Stimulated activated naive B cell treated with anti-CD40 and anti-IgM and Interleukin-4, amounts not matched to agents 10 μg/mL and 1 μg/mL and 100 μg/mL, for 72 hours (primary cell): ENCODE measurements at regions not wholly inside any gene's neighbourhood (a gene's known extent, or its start where the extent isn't known, plus 50 kb on each side); places are given as distances from the start of the nearest gene placed in this dataset.

Source experiments
- ATAC-seq, 2 donors: fragments of 150-1000 bp; cut with Tn5 transposase; replicated peaks; 2 replicates each; pipeline ENCODE4 v1.10.0; 2021; ENCODE audit warnings: moderate library complexity in 1 of 2
- DNase-seq: peaks from one replicate; pipeline ENCODE4 v3.0.0; 2021
- H3K27ac Mint-ChIP-seq: one replicate; pipeline ENCODE4 v1.8.0; 2022; ENCODE audit warnings: mild to moderate bottlenecking, mixed read lengths
- H3K27me3 Mint-ChIP-seq, 2 donors: one replicate each; pipeline ENCODE4 v1.8.0; 2022; ENCODE audit warnings: mixed read lengths in 2 of 2
- H3K36me3 Mint-ChIP-seq, 2 donors: one replicate each; pipeline ENCODE4 v1.8.0; 2022; ENCODE audit warnings: mixed read lengths in 2 of 2, mild to moderate bottlenecking in 1 of 2
- H3K4me1 Mint-ChIP-seq, 2 donors: one replicate each; pipeline ENCODE4 v1.8.0; 2022; ENCODE audit warnings: mixed read lengths in 2 of 2, mild to moderate bottlenecking in 1 of 2
- H3K4me3 Mint-ChIP-seq, 2 donors: one replicate each; pipeline ENCODE4 v1.8.0; 2022; ENCODE audit warnings: mild to moderate bottlenecking in 2 of 2, mixed read lengths in 2 of 2, moderate library complexity in 1 of 2
- H3K9me3 Mint-ChIP-seq, 2 donors: one replicate each; pipeline ENCODE4 v1.8.0; 2022; ENCODE audit warnings: mixed read lengths in 2 of 2, mild to moderate bottlenecking in 1 of 2

DNA sequence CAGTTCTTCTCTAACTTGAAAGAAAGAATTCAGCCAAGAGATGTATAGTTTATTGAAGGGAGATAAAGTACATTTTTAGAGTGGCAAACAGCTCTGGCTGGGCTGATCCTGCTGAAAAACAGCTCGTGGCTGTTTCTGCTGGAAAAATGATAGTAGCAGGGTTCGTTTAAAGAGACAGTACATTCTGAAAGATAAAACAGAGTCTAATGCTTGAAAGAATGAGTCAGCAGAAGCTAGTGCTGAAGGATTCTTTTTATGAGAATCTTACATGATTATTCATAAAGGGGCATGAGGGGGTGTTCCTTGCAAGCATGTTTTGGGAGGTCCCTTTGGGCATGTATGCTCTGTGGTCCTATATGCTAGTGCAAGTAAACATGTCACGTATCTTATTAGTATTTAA is 790.0 kb downstream of the PCDH18 start:
- DNase-seq, result no peak
- ATAC-seq, result no peak
- H3K27me3 Mint-ChIP-seq, result no peaks in the 10 kb centered on the region
- H3K36me3 Mint-ChIP-seq, result no peaks in the 10 kb centered on the region
- H3K27ac Mint-ChIP-seq, result no peak overlapping the region
- H3K9me3 Mint-ChIP-seq, result peaks cover 2 to 4% of the 10 kb centered on the region in 2 donors
- no peaks in the 10 kb centered on the region for H3K4me1 Mint-ChIP-seq
- no peak overlapping the region for H3K4me3 Mint-ChIP-seq

DNA sequence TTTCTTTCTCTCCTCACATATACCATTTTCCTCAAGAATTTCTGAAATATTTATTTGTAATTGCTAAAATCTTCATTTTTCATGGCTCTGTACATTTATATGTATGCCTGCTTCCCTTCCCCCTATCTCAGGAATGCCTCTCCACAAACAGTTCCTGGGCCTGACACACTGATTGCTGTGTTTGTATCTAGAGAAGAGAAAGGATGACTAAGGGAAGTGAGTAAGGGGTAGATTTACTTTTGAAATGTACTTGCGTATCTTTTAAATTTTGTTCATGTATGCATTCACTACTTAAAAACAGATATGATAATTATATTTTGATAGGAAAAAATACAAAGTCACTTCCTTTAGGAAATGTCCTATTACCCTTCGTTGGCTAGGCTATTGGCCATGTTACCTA is 790.8 kb downstream of the PCDH18 start:
- H3K9me3 Mint-ChIP-seq, result peaks cover 2 to 4% of the 10 kb centered on the region in 2 donors
- H3K27me3 Mint-ChIP-seq, result no peaks in the 10 kb centered on the region
- no peak for DNase-seq
- no peaks in the 10 kb centered on the region for H3K4me1 Mint-ChIP-seq
- no peak overlapping the region for H3K27ac Mint-ChIP-seq
- no peak for ATAC-seq
- H3K4me3 Mint-ChIP-seq, result no peak overlapping the region
- H3K36me3 Mint-ChIP-seq, result no peaks in the 10 kb centered on the region

DNA sequence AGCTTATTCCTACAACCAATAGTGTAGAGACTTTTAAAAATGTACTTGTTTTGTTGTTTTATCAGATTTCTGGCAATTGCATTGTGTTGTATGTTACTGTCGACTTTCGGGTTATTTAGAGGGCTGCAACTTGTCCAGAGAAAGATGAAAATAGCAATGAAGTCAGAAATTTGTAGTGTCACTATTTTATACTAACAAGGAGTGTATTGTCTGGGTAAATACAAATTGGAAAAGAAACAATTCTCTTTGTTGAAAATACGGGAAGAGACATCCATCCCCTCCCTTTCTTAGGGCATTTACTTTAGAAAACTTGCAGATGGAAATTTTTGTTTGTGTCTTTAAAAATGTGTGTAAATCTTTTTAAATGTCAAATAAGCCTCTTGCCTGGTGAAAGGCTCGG is 792.0 kb downstream of the PCDH18 start:
- Mint-ChIP-seq H3K27ac (no peak overlapping the region), H3K36me3 (no peaks in the 10 kb centered on the region), H3K4me3 (no peak overlapping the region), H3K9me3 (peaks cover 2 to 4% of the 10 kb centered on the region in 2 donors), H3K27me3 (no peaks in the 10 kb centered on the region), H3K4me1 (no peaks in the 10 kb centered on the region)
- DNase-seq, result no peak
- ATAC-seq, result no peak

DNA sequence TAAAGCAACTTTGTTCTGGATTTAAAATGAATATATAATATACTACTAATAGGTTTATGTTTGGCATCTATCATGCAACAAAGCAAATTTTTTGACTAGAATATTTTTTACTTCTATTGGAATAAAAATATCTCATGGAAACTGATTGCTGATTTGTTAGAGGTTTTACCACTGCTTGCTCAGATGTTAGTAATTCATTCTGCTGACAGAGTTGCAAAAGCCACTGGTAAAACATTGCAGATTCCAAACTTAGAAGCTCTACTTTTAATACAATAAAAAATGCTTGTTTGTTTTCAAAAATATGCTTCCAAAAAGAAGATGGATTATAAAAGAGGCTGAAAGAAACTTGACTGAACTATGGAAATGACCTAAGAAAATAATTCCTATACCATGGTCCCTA is 795.2 kb downstream of the PCDH18 start:
- DNase-seq (no peak), ATAC-seq (no peak)
- Mint-ChIP-seq H3K4me1 (no peaks in the 10 kb centered on the region), H3K27me3 (no peaks in the 10 kb centered on the region), H3K36me3 (no peaks in the 10 kb centered on the region), H3K4me3 (no peak overlapping the region), H3K9me3 (peaks cover 0 to 1% of the 10 kb centered on the region in 2 donors), H3K27ac (no peak overlapping the region)

DNA sequence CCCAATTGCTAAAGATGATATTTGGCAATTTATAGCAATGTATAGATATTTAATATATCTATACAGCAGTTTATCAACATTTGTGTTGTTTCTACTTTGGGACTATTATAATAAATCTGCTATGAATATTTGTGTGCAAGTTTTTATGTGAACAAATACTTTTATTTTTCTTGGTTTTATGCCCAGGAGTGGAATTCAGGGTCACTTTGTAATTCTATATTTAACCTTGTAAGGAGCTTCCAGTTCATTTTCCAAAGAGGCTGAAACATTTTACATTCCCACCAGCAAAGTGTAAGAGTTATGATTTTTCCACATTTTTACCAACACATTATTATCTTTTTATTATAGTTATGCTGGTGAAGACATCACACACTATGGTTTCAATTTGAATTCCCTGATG is 801.3 kb downstream of the PCDH18 start:
- ATAC-seq (no peak), DNase-seq (no peak)
- Mint-ChIP-seq H3K9me3 (peaks cover 0 to 1% of the 10 kb centered on the region in 2 donors), H3K36me3 (no peaks in the 10 kb centered on the region), H3K27me3 (no peaks in the 10 kb centered on the region), H3K4me3 (no peak overlapping the region), H3K4me1 (no peaks in the 10 kb centered on the region), H3K27ac (no peak overlapping the region)

DNA sequence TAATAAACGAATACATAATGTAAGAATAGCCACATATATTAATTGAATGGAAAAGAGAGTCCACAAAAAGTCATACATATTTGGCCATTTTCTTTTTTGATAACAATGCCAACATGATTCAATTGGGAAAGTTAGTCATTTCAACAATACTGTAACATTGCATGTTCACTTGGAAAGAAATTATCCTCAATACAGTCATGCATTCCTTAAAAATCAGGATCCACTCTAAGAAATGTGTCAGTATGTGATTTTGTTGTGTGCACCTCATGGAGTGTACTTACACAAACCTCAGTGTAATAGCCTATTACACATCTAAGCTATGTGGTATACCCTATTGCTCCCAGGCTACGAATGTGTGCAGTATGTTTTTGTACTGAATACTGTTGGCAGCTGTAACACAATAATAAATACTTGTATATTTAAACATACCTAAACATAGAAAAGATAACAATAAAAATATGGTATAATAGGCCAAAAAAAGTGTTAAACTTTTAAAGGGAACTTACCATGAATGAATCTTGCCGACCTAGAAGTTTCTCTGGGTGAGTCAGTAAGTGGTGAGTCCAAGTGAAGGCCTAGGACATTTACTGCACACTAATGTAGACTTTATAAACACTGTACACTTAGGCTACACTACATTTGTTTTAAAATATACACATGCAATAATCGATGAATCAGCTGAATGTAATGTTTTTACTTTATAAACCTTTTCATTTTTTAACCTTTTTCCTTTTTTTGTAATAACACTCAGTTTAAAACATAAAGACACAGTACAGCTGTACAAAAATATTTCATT is 806.8 kb downstream of the PCDH18 start:
- Mint-ChIP-seq H3K27ac (no peak overlapping the region), H3K4me1 (no peaks in the 10 kb centered on the region), H3K36me3 (no peaks in the 10 kb centered on the region), H3K27me3 (no peaks in the 10 kb centered on the region), H3K9me3 (peaks cover 0 to 6% of the 10 kb centered on the region in 2 donors), H3K4me3 (no peak overlapping the region)
- DNase-seq (no peak), ATAC-seq (no peak)

DNA sequence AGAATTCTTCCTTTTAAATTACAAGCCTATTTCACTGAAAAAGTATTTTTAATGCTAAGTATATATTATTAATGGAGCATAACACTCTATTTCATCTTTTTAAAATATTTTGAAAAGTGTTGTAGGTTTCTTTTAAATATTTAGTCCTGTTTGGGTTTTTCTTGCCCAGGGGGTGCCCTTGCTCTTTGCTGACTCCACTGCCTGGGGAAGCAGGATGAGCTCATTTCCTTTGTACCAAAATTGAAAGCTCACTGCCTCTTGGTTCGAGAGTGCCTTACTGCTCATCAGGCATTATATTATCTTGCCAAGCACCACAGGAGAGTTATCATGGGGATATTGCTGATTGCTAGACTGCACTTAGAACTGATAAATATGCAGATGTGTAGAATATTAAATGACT is 819.2 kb downstream of the PCDH18 start:
- Mint-ChIP-seq H3K27me3 (no peaks in the 10 kb centered on the region), H3K4me3 (no peak overlapping the region), H3K36me3 (no peaks in the 10 kb centered on the region), H3K27ac (no peak overlapping the region), H3K9me3 (peaks cover 2 to 7% of the 10 kb centered on the region in 2 donors), H3K4me1 (no peaks in the 10 kb centered on the region)
- ATAC-seq (no peak), DNase-seq (no peak)

DNA sequence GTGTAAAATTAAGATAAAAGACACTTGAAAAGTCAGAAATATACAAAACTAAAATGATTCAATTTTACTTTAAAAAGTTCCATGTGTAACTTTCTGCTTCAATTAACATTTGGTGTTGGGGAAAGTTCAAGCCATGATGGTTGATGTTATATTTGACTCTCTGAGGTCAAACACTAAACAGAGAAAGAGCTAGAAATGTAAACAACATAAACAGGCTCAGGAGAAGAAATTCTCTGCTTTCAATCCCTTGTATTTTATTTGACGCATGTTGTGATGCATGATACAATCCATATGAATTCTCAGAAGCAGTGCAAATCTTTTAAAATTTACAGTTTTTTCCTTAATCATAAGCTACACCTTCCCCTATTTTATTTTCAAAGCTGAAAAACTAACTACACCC is 822.4 kb downstream of the PCDH18 start:
- H3K27ac Mint-ChIP-seq, result no peak overlapping the region
- peaks cover 0 to 2% of the 10 kb centered on the region in 2 donors for H3K9me3 Mint-ChIP-seq
- H3K36me3 Mint-ChIP-seq, result no peaks in the 10 kb centered on the region
- H3K4me3 Mint-ChIP-seq, result no peak overlapping the region
- ATAC-seq (no peak), DNase-seq (no peak)
- no peaks in the 10 kb centered on the region for H3K4me1 Mint-ChIP-seq
- H3K27me3 Mint-ChIP-seq, result no peaks in the 10 kb centered on the region

DNA sequence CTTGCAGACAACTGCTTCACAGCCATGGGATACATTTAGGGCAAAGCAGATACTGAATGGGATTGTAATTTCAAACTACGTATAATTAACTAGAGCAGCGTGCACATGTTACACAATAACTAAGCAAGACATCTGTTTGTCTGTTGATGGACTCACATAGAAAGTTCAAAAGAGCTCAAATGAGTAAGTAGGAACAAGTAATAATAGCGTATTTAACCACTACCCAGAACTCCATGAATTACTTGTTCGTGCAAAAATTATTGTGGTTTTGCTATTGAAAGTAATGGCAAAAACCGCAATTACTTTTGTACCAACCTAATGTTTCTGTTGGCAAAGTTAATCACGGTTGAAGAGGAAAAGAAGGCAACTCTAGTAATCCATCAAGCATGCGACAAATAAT is 825.4 kb downstream of the PCDH18 start:
- Mint-ChIP-seq H3K4me3 (no peak overlapping the region), H3K27ac (no peak overlapping the region), H3K36me3 (no peaks in the 10 kb centered on the region), H3K4me1 (no peaks in the 10 kb centered on the region), H3K27me3 (no peaks in the 10 kb centered on the region), H3K9me3 (no peaks in the 10 kb centered on the region)
- DNase-seq, result no peak
- ATAC-seq, result no peak

DNA sequence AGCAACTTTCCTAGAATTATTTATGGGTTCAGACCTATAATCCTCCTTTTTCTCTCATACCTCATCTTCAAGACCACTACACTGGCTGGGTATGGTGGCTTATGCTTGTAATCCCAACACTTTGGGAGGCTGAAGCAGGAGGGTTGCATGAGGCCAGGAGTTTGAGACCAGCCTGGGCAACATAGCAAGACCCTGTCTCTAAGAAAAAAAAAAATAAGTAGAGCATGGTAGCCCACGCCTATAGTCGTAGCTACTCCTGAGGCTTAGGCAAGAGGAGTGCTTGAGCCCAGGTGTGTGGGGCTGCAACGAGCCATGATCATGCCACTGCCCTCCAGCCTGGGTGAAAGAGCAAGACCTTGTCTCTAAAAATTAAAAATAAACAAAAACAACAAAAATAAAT is 832.4 kb downstream of the PCDH18 start:
- Mint-ChIP-seq H3K27ac (no peak overlapping the region), H3K4me1 (no peaks in the 10 kb centered on the region), H3K36me3 (no peaks in the 10 kb centered on the region), H3K9me3 (peaks cover 0 to 3% of the 10 kb centered on the region in 2 donors), H3K27me3 (no peaks in the 10 kb centered on the region), H3K4me3 (no peak overlapping the region)
- ATAC-seq (no peak), DNase-seq (no peak)

DNA sequence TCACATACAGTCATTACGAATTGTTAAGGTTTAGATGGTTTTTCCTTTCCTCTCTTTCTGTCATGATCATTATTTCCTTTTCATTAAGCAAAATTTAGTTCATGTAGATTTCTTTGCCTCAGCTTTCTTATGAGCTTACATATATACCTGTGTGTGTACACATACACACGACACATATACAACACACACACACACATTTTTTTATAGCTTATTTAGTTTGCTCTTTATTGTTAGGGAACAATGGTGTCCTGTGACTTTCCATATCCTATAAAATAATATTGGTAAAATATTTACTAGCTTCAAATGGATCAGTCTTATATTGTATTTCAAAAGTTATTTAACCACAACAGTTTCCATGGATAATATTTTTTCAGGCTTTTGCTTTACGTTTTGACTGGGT is 840.7 kb downstream of the PCDH18 start:
- H3K36me3 Mint-ChIP-seq, result no peaks in the 10 kb centered on the region
- peaks cover 1 to 3% of the 10 kb centered on the region in 2 donors for H3K9me3 Mint-ChIP-seq
- no peak overlapping the region for H3K4me3 Mint-ChIP-seq
- H3K27me3 Mint-ChIP-seq, result no peaks in the 10 kb centered on the region
- H3K4me1 Mint-ChIP-seq, result no peaks in the 10 kb centered on the region
- no peak overlapping the region for H3K27ac Mint-ChIP-seq
- no peak for DNase-seq
- ATAC-seq, result no peak

DNA sequence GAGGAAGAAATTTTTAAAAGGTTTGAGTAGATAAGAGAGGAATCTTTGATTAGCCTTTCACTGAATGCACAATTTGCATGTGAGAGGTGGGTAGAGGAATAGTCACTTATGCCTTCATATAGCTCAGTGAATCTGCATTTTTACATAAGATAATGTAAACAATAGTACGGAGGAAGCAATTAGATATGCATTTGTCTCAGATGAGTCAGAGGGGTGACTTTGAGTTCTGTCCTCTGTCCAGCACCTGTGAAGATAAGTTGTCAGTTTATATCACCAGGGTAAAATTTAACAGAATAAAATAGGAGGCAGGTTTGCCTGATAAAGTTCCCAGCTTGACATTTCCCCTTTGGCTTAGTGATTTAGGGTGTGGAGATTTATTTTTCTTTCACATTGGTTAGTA is 841.9 kb downstream of the PCDH18 start:
- Mint-ChIP-seq H3K36me3 (no peaks in the 10 kb centered on the region), H3K27me3 (no peaks in the 10 kb centered on the region), H3K4me1 (no peaks in the 10 kb centered on the region), H3K4me3 (no peak overlapping the region), H3K9me3 (peaks cover 0 to 3% of the 10 kb centered on the region in 2 donors), H3K27ac (no peak overlapping the region)
- DNase-seq, result no peak
- ATAC-seq, result no peak

DNA sequence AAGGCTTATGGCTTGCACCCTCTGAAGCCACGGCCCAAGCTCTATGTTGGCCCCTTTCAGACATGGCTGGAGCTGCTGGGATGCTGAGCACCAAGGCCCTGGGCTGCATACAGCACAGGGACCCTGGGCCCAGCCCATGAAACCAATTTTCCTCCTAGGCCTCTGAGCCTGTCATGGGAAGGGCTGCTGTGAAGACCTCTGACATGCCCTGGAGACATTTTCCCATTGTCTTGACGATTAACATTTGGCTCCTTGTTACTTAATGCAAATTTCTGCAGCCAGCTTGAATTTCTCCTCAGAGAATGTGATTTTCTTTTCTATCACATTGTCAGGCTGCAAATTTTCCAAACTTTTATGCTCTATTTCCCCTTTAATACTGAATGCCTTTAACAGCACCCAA is 844.7 kb downstream of the PCDH18 start:
- no peaks in the 10 kb centered on the region for H3K27me3 Mint-ChIP-seq
- H3K4me3 Mint-ChIP-seq, result no peak overlapping the region
- peaks cover 2 to 3% of the 10 kb centered on the region in 2 donors for H3K9me3 Mint-ChIP-seq
- H3K36me3 Mint-ChIP-seq, result no peaks in the 10 kb centered on the region
- no peaks in the 10 kb centered on the region for H3K4me1 Mint-ChIP-seq
- no peak for ATAC-seq
- no peak for DNase-seq
- no peak overlapping the region for H3K27ac Mint-ChIP-seq

DNA sequence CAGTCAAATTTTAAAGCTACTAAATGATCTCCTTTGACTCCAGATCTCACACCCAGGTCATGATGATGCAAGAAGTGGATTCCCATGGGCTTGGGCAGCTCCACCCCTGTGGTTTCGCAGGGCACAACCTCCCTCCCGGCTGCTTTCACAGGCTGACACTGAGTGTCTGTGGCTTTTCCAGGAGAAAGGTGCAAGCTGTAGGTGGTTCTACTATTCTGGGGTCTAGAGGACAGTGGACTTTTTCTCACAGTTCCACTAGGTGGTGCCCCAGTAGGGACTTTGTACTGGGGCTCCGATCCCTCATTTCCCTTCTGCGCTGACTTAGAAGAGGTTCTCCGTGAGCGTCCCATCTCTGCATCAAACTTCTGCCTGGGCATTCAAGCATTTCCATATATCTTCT is 845.2 kb downstream of the PCDH18 start:
- Mint-ChIP-seq H3K36me3 (no peaks in the 10 kb centered on the region), H3K4me1 (no peaks in the 10 kb centered on the region), H3K27ac (no peak overlapping the region), H3K27me3 (no peaks in the 10 kb centered on the region), H3K4me3 (no peak overlapping the region), H3K9me3 (peaks cover 2 to 3% of the 10 kb centered on the region in 2 donors)
- ATAC-seq (no peak), DNase-seq (no peak)

DNA sequence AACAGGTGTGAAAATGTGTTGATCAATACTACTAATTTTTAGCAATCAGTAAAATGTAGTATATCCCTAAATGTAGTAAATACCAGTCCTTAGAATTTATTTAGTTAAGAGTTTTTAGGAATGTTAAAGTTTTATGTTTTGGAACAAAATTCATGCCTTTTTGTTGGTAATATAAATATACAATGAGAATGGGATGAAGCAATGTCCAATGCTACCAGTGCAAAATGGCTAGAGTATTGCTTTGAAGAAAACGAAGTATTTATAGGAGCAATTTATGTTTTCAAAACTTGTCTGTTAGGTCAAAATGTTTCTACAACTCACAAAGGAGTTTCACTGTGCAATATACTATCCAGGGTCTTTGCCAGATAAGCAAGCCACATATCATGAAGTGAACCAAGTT is 851.5 kb downstream of the PCDH18 start:
- ATAC-seq (no peak), DNase-seq (no peak)
- H3K4me1 Mint-ChIP-seq, result no peaks in the 10 kb centered on the region
- no peaks in the 10 kb centered on the region for H3K27me3 Mint-ChIP-seq
- no peak overlapping the region for H3K4me3 Mint-ChIP-seq
- H3K9me3 Mint-ChIP-seq, result peaks cover 0 to 2% of the 10 kb centered on the region in 2 donors
- H3K27ac Mint-ChIP-seq, result no peak overlapping the region
- H3K36me3 Mint-ChIP-seq, result no peaks in the 10 kb centered on the region

DNA sequence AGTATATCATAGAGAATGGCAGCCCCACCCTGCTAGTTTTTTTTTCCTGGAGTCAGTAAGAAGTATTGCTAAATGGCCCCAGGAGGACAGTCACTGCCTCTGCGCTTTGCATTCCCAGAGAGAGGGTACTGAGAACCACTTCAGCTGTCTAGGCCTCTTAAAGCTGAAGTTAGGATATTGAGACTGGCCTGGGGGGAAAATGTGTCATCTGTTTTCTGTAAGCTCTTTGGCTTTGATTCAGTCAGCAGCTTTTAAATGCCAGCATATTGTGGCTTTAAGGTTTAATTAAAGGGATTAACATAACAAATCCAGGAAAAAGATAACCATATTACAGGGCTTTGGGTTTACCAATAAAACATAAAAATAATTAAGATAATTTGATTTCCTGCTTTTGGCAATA is 852.0 kb downstream of the PCDH18 start:
- Mint-ChIP-seq H3K4me3 (no peak overlapping the region), H3K27me3 (no peaks in the 10 kb centered on the region), H3K27ac (no peak overlapping the region), H3K36me3 (no peaks in the 10 kb centered on the region), H3K4me1 (no peaks in the 10 kb centered on the region), H3K9me3 (peaks cover 0 to 2% of the 10 kb centered on the region in 2 donors)
- no peak for ATAC-seq
- DNase-seq, result no peak
